ENCODE measurements at regions not wholly inside any gene's neighbourhood (a gene's known extent, or its start where the extent isn't known, plus 50 kb on each side); places are given as distances from the start of the nearest gene placed in this dataset.
"Not testable (repeated sequence)": the region's sequence is repeated elsewhere in the genome, so short reads cannot be mapped to it uniquely, and the experiment has no call there.

DNA sequence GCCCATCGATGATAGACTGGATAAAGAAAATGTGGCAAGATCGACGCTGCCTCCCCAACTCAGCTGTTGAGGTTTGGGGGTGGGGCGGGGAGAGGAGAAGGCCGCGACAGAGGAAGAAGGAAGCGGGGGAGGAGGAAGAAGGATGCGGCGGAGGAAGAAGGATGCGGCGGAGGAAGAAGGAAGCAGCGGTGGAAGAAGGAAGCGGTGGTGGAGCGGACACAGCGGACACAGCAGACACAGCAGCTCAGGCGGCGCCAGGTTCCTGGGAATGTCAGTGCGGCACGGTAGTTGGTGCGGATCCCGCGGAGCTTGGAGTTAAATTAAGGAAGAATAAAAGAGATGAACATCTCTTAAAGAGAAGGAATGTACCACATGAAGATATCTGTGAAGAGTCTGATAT is 163.9 kb upstream of the NT5E start:
- no peak for DNase-seq (ENCODE audit: low read depth in 2 of 3, low spot score in 1 of 3)

DNA sequence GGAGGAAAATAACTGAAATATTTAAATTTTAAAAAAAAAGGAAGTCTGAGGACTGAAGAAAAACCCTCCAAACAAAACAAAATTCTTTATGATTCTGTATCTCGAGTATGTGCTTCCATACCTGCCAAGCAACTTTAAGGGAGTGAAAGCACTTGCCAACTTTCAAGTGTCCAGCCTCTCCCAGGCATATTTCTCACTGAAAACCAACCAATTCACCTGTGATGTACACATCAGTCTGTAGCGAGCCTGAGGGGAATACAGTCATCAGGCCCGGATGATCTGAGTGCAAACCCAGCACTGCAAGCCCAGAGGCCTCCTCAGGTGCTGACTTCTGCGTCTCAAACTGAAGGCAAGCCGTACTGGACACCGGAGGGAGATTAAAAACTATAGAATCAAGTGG is 164.8 kb upstream of the NT5E start:
- no peak for DNase-seq (ENCODE audit: low read depth in 2 of 3, low spot score in 1 of 3)

DNA sequence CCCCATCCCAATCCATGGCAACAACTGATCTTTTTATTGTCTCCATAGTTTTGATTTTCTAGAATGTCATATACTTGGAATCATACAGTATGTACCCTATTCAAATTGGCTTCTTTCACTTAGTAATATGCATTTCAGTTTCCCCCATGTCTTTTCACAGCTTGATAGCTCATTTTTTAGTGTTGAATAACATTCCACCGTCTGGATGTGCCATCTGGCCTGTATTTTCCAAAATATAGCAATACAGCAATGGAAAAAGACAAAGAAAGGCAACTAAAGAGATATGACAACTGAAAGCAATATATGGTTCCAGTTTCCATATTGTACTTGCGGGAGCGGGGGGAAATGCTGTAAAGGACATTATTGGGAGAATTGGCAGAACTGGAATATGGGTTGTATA is 166.4 kb upstream of the NT5E start:
- no peak for DNase-seq (ENCODE audit: low read depth in 2 of 3, low spot score in 1 of 3)

DNA sequence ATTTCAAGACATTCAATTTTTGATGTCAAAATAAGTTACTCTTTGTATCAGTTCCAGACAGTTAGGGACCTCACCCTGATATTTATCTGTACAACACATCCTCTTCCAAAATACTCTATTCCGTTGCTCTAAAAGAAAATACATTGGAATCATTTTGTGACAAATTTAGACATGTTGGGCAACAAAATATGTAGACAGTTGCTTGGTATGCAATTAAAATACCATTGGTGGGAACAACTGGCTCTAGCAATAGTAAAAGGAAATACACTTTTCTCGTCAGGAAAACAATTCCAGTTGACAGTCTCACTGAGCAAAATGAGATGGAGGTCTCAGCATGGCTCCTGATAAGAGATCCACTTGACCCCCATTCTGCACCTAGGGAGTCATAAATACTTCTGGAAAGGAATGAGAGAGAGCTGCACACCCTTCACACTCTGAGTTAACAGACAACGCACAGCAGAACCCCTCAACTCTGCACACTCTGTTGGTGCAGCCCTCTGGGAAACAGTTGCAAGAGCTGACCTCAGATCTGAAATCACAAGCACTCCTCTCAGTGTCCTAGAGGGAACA is 171.3 kb upstream of the NT5E start:
- no peak for DNase-seq (ENCODE audit: low read depth in 2 of 3, low spot score in 1 of 3)

DNA sequence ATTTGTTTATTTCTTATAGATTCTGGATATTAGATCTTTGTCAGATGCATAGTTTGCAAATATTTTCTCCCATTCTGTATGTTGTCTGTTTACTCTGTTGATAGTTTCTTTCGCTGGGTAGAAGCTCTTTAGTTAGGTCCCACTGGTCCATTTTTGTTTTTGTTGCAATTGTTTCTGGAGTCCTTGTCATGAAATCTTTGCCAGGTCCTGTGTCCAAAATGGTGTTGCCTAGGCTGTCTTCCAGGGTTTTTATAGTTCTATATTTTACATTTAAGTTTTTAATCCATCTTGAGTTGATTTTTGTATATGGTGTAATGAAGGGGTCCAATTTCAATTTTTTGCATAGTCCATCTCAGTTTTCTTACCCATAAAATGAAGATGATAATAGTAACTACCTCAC is 173.9 kb upstream of the NT5E start:
- not testable (repeated sequence) for DNase-seq (ENCODE audit: low read depth in 2 of 3, low spot score in 1 of 3)

- DNase-seq (ENCODE audit: low read depth in 2 of 3, low spot score in 1 of 3) = no peak
These were observed 174.4 kb upstream of the NT5E start for GRCh38 chr6:85275338-85275985.

- no peak for DNase-seq (ENCODE audit: low read depth in 2 of 3, low spot score in 1 of 3)
These were observed 176.0 kb upstream of the NT5E start for GRCh38 chr6:85273870-85274269.

DNA sequence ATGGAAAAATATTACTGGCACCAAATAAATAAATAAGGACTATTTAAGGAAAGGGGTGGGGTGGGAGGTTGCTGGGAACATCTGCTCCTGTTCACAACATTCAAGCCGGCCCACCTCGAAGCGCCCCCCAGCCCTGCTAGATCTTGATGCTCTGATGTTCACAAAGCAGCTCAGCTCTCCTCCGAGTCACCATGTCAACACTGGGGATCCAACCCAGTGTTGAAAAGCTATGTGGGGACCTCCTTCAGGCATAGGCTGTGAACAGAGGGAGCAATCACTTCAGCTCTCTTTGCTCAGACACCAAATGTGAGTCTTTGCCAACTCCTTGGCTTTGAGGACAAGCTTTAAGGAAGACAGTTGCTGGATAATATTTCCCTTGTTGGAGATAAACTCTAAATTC is 176.8 kb upstream of the NT5E start:
- no peak for DNase-seq (ENCODE audit: low read depth in 2 of 3, low spot score in 1 of 3)

DNA sequence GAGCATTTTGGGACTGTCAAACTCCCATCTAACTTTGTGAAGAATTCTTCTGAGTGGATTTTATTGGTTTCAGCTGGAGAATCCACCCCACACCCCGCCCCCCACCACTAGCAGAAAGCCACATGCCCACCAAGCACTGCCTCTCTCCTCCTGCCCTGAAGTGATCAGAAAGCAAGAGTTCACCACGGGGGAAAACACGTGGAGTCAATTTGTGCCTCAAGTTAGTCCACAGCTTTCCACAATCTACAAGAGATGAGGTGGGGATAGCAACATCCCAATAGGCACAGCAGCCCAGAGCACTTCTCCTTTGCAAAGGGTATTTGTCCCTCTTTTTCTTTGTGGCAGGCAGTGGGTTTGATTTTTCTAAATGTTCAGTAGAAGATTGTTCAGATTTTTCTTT is 177.3 kb upstream of the NT5E start:
- no peak for DNase-seq (ENCODE audit: low read depth in 2 of 3, low spot score in 1 of 3)

- no peak for DNase-seq (ENCODE audit: low read depth in 2 of 3, low spot score in 1 of 3)
These were observed 187.3 kb upstream of the NT5E start for GRCh38 chr6:85262621-85263020.

- no peak for DNase-seq (ENCODE audit: low read depth in 2 of 3, low spot score in 1 of 3)
These were observed 188.6 kb upstream of the NT5E start for GRCh38 chr6:85261271-85261670.

DNA sequence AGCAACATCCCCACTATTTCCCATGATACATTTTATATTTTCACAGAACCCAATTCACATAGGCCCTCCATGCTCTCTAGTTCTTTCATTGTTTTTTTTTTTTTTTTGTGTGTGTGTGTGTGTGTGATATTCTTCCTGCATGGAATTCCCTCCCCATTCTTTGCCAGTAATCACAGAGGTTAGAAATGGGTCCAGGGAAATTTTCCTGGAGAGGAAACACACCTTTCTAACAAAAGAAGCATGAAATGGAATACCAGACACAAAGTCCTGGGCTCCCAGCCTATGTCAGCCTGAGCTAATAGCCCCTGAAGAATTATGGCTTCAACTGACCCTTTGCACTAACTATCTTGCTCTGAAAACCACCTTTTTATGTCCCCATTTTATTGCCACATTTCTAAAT is 194.2 kb upstream of the NT5E start:
- DNase-seq (ENCODE audit: low read depth in 2 of 3, low spot score in 1 of 3) = no peak

GRCh38 chr6:85252552-85252951 is 197.3 kb upstream of the NT5E start:
- DNase-seq (ENCODE audit: low read depth in 2 of 3, low spot score in 1 of 3) = no peak

DNA sequence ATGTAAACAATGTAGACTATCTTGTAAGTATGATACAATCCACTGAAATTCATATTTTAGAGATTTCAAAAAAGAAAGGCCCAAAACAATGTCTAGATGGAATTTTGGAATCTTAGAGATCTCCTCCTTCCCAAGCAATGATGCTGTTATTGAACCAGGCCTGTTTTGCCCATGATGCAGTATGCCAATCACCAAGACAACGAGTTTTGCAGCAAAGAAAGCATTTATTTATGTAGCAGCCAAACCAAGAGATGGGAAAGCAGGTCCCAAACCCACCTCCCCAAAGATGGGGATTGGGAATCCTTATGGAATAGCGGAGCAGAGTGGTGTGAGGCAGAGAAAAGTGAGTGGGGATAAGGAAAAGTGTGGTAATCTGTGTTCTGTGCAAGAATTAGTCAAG is 197.8 kb upstream of the NT5E start:
- DNase-seq (ENCODE audit: low read depth in 2 of 3, low spot score in 1 of 3) = no peak

DNA sequence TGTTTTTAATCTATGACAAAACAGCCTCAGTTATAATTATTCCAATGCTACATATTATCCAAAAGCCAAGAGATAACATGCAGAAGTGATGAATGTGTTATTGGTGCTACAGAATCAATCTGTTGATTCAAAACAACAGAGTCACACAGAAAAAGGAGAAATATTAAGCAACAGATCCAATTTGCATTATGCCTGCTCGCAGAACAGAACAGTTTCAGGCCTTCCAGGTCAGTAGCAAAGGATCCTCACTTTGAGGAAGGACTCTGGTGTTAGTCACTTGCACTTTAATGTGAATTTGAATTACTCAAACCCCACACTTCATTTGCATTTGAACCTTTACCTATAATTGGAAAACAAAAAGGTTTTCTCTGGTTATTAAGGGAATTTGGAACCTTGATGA is 198.6 kb upstream of the NT5E start:
- DNase-seq (ENCODE audit: low read depth in 2 of 3, low spot score in 1 of 3) = no peak

DNA sequence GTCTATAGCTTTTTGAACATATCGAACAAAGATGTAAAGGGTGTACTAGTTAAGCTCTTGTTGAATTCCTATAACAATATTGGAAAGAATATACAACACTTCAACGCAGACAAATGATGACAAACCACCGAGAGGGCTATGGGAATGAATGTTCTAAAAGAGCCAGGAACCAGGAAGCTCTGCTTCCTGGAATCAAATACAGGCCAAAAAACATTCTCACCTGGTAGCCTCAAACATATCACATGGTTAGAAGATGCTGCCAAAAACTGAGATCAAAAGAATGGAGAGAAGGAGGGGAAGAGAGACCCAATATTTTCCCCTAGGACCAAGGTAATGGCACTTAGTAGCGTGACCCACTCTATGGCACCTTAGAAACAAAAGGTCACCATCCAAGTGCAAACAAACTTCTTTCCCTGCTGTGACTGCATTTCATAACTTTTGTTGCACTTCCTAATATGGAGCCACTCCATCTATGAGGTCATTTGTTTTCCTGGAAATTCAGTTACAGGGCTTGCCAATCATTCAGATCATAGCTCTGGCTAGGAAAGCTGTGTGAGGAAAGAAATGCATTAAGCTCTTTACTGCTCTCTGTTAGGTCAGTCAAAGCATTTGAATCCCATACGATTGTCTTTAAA is 199.2 kb upstream of the NT5E start:
- DNase-seq (ENCODE audit: low read depth in 2 of 3, low spot score in 1 of 3) = no peak

GRCh38 chr6:85245004-85245403 is 204.9 kb upstream of the NT5E start:
- no peak for DNase-seq (ENCODE audit: low read depth in 2 of 3, low spot score in 1 of 3)

DNA sequence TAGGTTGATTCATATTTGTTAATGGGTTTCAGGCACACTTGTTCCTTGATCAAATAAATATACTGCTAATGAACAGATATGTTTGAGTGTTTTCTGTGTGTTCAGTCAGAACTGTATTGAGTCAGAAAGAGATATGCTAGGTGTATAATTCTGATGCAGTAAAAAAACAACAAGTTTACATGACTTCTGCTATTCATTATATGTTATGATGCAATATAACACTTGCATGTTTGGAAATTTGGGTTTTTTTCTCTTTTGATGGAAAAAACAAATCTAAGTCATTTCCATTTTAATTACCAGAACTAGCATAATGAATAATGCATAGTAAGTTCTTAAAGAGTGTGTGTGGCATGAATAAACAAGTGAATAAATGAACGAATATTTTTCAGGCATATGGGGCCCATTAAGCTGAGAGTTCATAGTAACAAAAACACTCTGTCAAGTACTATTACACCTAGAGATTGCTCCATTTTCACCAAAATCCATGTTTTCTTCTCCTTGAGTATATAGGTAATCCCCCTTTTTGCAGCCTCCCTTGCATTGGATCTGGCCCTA is 208.3 kb upstream of the NT5E start:
- no peak for DNase-seq (ENCODE audit: low read depth in 2 of 3, low spot score in 1 of 3)

DNA sequence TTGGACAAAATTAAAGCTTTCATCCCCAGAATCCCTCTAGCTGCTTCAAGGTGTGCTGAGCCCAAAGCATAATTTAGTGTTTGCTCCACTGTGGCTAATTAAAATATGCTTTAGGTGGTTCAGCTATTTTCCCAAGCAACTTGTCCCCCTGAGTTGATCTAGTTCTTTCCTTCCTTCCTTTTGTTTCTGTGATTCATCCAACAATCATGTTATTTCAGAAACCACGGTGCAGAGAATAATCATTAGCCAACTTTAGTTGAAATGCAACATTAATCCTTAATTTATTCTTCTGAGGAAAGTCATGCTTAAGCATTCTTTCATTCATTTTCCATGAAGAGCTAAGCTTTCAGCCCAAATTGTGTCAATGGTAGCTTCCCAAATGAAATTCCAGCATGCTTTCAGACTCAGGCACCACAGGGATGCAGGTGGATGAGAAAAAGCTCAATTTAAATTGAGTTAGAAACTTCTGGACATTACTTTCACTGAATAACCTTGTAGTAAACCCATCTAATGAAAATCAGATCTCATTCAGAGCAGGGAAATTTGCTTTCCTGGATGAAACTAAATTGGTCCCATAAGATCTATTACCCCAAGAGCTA is 209.0 kb upstream of the NT5E start:
- DNase-seq (ENCODE audit: low read depth in 2 of 3, low spot score in 1 of 3) = no peak

DNA sequence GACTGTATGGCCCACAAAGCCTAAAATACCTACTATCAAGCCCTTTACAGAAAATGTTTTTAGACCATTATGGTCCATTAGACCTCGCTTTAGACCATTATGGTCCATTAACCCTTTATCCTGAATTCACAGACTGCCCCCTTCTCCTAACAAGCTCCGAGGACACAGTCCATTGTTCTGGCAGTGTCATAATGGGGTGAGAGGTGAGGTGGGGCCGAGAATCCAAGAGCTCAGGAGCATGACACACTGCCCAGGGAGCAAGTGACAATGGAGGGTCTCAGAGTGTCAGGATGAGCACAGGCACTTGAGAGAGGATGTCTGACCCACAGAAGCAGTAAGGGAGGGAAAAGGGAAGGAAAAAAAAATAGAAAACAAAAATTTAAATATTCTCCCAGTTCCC is 212.4 kb upstream of the NT5E start:
- DNase-seq (ENCODE audit: low read depth in 2 of 3, low spot score in 1 of 3) = no peak

DNA sequence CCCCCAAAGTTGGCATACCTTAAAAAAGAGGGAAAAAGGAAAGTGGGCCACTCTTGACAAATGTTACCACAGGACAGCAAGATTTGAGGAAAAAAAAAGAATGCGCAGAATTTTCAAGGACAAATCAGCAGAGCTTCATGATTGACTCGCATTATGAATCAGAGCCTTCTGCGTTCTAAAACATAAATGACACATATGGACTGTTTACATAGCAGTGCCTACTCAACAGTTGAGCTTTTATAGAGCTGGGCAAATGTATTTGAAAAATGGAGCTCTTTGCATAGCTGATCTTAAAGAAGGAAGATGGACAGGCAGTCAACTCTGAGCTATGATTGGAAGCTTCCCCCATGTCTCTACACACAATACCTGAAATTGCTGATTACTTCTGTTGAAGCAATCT is 213.2 kb upstream of the NT5E start:
- no peak for DNase-seq (ENCODE audit: low read depth in 2 of 3, low spot score in 1 of 3)

GRCh38 chr6:85227345-85227744 is 222.5 kb upstream of the NT5E start:
- not testable (repeated sequence) for DNase-seq (ENCODE audit: low read depth in 2 of 3, low spot score in 1 of 3)
